Endodermal cell (in vitro differentiated cells): ENCODE measurements at regions not wholly inside any gene's neighbourhood (a gene's known extent, or its start where the extent isn't known, plus 50 kb on each side); places are given as distances from the start of the nearest gene placed in this dataset.

ENCODE experiments used
- DNase-seq: peaks from one replicate; pipeline ENCODE4 v3.0.0-alpha.2; 2017
- H3K27ac ChIP-seq: 2 replicates; pipeline ENCODE4 v1.5.1; 2013; ENCODE audit warnings: mild to moderate bottlenecking, low read depth, low read length, moderate library complexity
- H3K27me3 ChIP-seq: 2 replicates; pipeline ENCODE4 v1.6.1; 2013; ENCODE audit warnings: mild to moderate bottlenecking, low read length, moderate library complexity; ENCODE audit not compliant: insufficient read depth, control insufficient read depth, poor library complexity, severe bottlenecking
- H3K36me3 ChIP-seq: 2 replicates; pipeline ENCODE4 v1.7.0; 2013; ENCODE audit warnings: mild to moderate bottlenecking, low read length, moderate library complexity; ENCODE audit not compliant: control insufficient read depth, insufficient read depth
- H3K4me1 ChIP-seq: one replicate; pipeline ENCODE4 v1.7.0; 2013; ENCODE audit warnings: low read length; ENCODE audit not compliant: control insufficient read depth, insufficient read depth
- H3K4me3 ChIP-seq: 2 replicates; pipeline ENCODE4 v1.5.1; 2013; ENCODE audit warnings: mild to moderate bottlenecking, low read length, moderate library complexity
- H3K9ac ChIP-seq: 2 replicates; pipeline ENCODE4 v1.6.1; 2013; ENCODE audit warnings: mild to moderate bottlenecking, low read length, moderate library complexity; ENCODE audit not compliant: poor library complexity, severe bottlenecking; ENCODE audit errors: extremely low read depth
- H3K9me3 ChIP-seq: 2 replicates; pipeline ENCODE4 v1.6.1; 2013; ENCODE audit warnings: mild to moderate bottlenecking, low read length, moderate library complexity; ENCODE audit not compliant: control insufficient read depth
- H3K27ac Mint-ChIP-seq: 2 replicates; pipeline ENCODE4 v1.8.0; 2020; ENCODE audit warnings: mixed read lengths
- H3K27me3 Mint-ChIP-seq: 2 replicates; pipeline ENCODE4 v1.8.0; 2021; ENCODE audit warnings: mild to moderate bottlenecking, mixed read lengths; ENCODE audit not compliant: insufficient read depth
- H3K36me3 Mint-ChIP-seq: 2 replicates; pipeline ENCODE4 v1.8.0; 2020; ENCODE audit warnings: low read depth, mixed read lengths
- H3K4me1 Mint-ChIP-seq: 2 replicates; pipeline ENCODE4 v1.8.0; 2020; ENCODE audit warnings: mixed read lengths
- H3K4me3 Mint-ChIP-seq: 2 replicates; pipeline ENCODE4 v1.8.0; 2020; ENCODE audit warnings: mild to moderate bottlenecking, moderate library complexity, mixed read lengths
- H3K9me3 Mint-ChIP-seq: 2 replicates; pipeline ENCODE4 v1.8.0; 2020; ENCODE audit warnings: mild to moderate bottlenecking, mixed read lengths
- CTCF ChIP-seq: fragments of 200-600 bp; sonication (generic); conservative IDR thresholded peaks from 2 replicates; pipeline ENCODE4 v1.5.0; 2021; ENCODE audit warnings: antibody characterized with exemption, mild to moderate bottlenecking
- WGBS, 2 experiments: methylation state at CpG; one replicate each; pipeline versions ENCODE4 v1.1.5 to v1.1.7; 2013; ENCODE audit warnings: missing lambda C conversion rate in 2 of 2, mixed read lengths in 1 of 2; ENCODE audit not compliant: insufficient coverage in 1 of 2, insufficient read length in 1 of 2; 5-methylcytosine and 5-hydroxymethylcytosine counted together

- no CpG with 5 or more reads among the region's 1 CpG for WGBS, 2 experiments
- DNase-seq: no peak
- no peak overlapping the region for H3K27ac ChIP-seq
- no peak for TF ChIP-seq CTCF
- H3K27me3 Mint-ChIP-seq: no peaks in the 10 kb centered on the region
- no peaks in the 10 kb centered on the region for H3K36me3 ChIP-seq
- no peaks in the 10 kb centered on the region for H3K4me1 ChIP-seq
- no peak overlapping the region for H3K4me3 ChIP-seq
- H3K9me3 ChIP-seq: peaks cover 43% of the 10 kb centered on the region
- no peak overlapping the region for H3K9ac ChIP-seq
- no peaks in the 10 kb centered on the region for H3K27me3 ChIP-seq
- no peaks in the 10 kb centered on the region for H3K36me3 Mint-ChIP-seq
- no peak overlapping the region for H3K4me3 Mint-ChIP-seq
- peaks cover 28% of the 10 kb centered on the region for H3K9me3 Mint-ChIP-seq
- no peak overlapping the region for H3K27ac Mint-ChIP-seq
- H3K4me1 Mint-ChIP-seq: no peaks in the 10 kb centered on the region
Measured at GRCh38 chr7:46968003-46968402, 613.9 kb downstream of the TNS3 start.

GRCh38 chr7:46963719-46964118 lies 618.2 kb downstream of the TNS3 start:
- Mint-ChIP-seq H3K27ac (no peak overlapping the region), H3K36me3 (peaks cover 7% of the 10 kb centered on the region), H3K4me1 (no peaks in the 10 kb centered on the region), H3K27me3 (no peaks in the 10 kb centered on the region), H3K4me3 (no peak overlapping the region), H3K9me3 (peaks cover 48% of the 10 kb centered on the region)
- TF ChIP-seq CTCF: no peak
- Histone ChIP-seq H3K9me3 (peaks cover 67% of the 10 kb centered on the region), H3K4me1 (no peaks in the 10 kb centered on the region), H3K4me3 (peak overlapping the region; percentile 25), H3K27me3 (no peaks in the 10 kb centered on the region), H3K36me3 (no peaks in the 10 kb centered on the region), H3K9ac (no peak overlapping the region), H3K27ac (no peak overlapping the region)
- DNase-seq: no peak

- H3K4me3 ChIP-seq: no peak overlapping the region
- DNase-seq: no peak
- no peak overlapping the region for H3K27ac Mint-ChIP-seq
- no peaks in the 10 kb centered on the region for H3K36me3 ChIP-seq
- peaks cover 50% of the 10 kb centered on the region for H3K9me3 ChIP-seq
- no peak overlapping the region for H3K4me3 Mint-ChIP-seq
- peaks cover 2% of the 10 kb centered on the region for H3K4me1 Mint-ChIP-seq
- no peak overlapping the region for H3K9ac ChIP-seq
- no peak for TF ChIP-seq CTCF
- H3K36me3 Mint-ChIP-seq: peaks cover 7% of the 10 kb centered on the region
- H3K4me1 ChIP-seq: no peaks in the 10 kb centered on the region
- no peaks in the 10 kb centered on the region for H3K27me3 ChIP-seq
- WGBS, 2 experiments: 79 to 100% methylated on average over 1 to 3 of the region's 3 CpGs
- peaks cover 38% of the 10 kb centered on the region for H3K9me3 Mint-ChIP-seq
- H3K27me3 Mint-ChIP-seq: no peaks in the 10 kb centered on the region
- H3K27ac ChIP-seq: no peak overlapping the region
Measured at GRCh38 chr7:46960970-46961369, 620.9 kb downstream of the TNS3 start.
